Midbrain (tissue), 1 donor: ENCODE measurements at regions not wholly inside any gene's neighbourhood (a gene's known extent, or its start where the extent isn't known, plus 50 kb on each side); places are given as distances from the start of the nearest gene placed in this dataset.
A peak's percentile ranks its signal among the peaks of the same experiment; 100 is the strongest.
"Not testable (repeated sequence)": the region's sequence is repeated elsewhere in the genome, so short reads cannot be mapped to it uniquely, and the experiment has no call there.

Source experiments
- DNase-seq: peaks from one replicate; lab custom pipeline; 2025; lab: John Stamatoyannopoulos, UW

DNA sequence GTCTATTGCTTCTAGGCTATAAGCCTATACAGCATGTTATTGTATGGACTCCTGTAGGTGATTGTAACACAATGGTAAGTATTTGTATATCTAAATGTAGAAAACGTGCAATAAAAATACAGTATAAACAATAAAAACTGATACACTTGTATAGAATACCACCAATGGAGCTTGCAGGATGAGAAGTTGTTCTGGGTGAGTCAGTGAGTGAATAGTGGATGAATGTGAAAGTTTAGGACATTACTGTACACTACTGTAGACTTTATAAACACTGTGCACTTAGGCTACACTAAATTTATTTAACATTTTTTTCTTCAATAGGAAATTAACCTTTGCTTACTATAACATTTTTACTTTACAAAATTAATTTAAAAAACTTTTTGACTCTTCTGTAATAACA is 679.2 kb upstream of the ZNF804A start:
- DNase-seq = no peak

DNA sequence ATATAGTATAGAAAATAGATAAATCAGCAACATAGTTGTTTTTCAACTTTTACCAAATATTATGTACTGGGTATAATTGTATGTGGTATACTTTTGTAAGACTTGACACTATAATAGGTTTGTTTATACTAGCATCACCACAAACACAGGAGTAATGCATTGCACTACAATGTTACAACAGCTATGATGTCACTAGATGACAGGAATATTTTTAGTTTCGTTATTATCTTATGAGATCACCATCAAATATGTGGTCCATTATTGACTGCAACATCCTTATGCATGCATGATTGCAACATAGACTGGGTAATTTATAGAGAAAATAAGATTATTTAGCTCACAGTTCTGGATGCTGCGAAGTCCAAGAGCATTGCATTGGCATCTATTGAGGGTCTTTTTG is 678.4 kb upstream of the ZNF804A start:
- no peak for DNase-seq

DNA sequence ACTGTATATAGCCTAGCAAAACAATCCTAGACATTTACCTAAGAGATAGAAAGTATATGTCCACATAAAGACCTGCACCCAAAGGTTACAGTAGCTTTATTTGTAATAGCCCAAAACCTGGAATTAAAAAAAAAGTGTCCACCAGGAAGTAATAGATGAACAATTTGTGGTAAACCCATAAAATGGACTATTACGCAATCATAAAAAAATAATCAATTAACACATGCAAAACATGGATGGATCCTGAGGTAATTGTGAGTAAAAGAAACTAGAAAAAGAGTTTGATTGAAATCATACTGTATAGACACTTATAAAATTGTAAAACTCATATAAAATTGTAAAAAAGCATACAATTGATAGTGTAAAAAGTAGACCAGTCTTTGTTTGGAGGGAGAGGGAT is 673.0 kb upstream of the ZNF804A start:
- no peak for DNase-seq

DNA sequence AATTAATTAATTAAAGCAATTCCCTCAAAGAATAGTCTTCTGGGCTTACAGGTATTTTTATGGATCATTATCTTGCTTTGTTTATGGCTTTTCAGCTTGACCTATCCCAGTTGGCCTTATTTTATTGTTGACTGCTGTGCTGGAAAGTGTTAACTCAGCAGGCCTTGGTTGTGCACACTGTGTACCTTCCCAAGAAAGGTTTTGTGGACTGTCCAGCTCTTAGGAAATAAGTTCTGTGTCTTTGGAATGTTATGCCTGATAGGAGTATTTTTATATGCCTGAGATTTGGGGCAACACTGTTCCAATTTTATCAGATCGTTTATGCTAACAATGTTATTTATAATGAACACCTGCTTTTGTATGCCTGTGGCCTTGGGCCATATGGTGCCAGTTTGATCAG is 671.9 kb upstream of the ZNF804A start:
- DNase-seq = no peak

DNA sequence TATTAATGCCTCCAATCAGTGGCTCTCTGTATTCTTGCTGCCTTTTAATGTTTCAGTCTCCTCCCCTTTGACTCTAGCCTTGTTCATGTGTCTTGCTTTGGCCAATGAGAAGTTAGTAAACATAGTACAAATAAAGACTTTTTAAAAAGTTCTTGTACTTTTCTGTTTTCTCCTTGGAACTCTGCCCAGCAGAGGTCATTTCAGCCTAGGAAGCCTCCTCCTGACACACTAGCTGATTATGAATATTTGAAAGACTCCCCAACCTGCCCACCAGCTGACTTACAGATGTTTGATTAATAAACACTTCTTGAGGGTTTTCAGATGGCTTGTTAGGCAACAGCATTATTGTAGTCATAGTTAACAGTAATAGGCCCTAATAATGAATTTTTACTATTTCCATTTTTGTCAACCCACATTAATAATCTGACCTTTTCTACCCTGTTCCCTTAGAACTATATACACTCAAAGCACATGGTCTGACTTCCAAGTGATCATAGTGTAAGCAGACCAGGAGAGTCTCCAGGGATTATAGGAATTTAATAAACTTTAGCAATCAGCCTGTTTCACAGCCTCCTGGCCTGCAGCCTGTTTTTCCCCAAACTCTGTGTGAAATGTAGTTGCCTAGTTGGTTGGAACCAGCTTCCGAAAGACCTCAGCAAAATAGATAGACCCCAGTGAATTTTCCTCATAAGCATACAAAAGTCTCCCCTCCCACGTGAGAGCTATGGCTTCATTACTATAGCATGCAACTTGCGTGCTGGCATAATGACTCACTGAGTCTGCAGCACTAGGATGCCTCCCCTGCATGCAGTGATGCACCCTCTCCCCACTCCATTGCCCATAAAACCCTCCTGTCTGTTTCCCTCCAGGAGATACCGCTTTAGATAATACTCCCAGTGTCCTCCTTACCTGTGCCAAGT is 670.7 kb upstream of the ZNF804A start:
- no peak for DNase-seq

DNA sequence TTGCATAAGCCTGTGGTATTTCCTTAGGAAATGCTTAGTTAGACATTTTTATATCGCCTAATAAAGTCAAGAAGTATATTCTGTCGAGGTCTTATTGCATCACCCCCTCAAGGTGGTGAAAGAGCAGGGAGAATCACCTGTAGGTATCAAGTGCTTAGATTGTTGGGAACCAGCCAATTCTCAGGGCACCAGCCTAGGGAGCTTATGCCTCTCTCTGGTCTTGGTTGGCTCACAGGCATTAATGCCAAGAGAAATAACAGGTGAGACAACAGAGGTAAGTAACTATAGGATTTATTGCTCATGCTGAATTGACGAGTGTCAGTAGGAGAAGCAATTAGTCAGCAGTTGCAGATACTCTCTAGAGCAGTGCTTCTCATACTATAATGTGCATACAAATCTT is 663.3 kb upstream of the ZNF804A start:
- no peak for DNase-seq

DNA sequence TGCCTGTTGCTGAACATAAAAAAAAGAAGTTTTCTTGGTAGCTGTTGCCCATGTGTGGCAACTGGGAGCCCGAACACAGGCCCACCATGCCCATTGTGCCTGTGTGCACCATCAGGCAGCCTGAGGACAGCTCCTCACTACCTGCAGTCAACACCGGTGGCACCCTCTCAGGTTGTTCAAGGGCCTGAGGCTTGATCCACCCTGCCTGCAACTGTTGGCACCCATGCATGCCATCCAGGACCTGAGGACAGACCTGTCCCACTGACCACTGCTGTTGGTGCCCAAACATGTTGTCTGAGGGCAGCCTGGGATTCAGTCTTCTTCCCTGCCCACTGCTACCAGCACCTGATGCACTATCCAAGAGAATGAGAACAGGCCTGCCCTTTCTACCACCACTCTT is 661.1 kb upstream of the ZNF804A start:
- no peak for DNase-seq

DNA sequence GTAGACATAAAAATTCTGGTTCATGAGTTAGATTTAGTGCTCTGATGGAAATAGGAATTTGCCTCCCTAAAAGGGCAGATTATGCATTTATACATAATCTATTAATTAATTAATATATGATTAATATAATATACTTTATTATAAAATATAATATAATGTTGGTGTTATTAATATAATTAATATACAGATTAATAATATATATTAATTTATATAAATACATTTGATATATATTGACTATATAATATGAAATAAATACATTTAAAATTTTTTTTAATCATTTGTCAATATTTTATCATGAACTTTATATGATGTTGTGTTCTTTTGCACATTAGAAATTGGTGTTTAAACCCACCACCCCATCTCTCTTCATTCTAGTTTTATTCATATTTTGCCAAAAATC is 652.1 kb upstream of the ZNF804A start:
- no peak for DNase-seq

DNA sequence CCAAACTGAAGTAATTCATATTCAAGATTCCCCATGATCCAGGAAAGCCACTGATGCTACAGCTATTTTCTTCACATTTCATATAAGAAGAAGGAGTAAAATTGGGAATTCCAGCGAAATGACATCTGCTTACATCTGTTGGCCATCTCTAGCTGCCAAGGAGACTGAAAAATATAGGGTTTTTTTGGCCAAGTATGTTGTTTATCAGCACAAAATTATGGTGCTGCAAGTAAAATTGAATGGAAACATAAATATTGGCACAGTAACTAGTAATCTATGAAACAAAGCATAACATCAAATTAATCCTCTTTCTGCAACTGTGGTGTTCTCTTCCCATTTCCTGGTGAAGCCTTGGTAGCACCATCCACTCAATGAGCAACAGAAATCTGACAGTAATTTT is 649.5 kb upstream of the ZNF804A start:
- DNase-seq = no peak

DNA sequence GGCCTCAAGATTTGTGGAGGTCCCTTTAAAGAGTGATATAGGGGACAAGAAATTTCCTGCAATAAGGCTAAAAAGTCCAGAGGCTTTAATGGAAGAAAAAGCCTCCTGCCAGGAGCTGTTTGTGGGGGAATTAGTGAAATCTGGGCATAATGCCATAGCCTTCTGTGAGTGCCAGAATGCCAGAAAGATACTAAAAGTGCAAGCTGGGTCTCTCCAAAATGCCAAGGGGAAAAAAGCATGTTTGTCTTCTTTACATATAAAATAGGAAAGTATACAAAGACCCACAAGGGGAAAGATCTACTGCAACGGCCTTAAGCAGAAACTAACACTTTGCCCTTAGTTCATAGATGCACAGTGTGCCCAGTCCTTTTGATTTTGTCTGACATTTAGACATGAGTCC is 647.7 kb upstream of the ZNF804A start:
- DNase-seq = peak; percentile 5

DNA sequence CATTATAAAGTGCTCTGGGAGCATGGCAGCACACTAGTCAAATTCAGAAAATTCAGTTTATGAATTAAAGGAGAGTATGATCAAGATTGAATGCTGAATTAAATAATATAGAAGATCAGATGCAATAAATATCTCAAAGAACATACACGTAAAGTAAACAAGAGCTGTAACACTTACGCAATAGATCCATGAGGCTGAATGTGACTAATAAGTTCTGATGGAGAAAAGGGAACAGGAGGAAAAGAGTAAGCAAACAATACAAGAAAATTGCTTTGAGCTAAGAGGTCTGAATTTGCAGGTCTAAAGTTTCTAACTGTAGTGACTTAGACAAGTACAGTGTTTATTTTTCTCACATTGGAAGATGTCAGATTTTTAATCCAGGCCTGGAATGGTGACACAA is 646.7 kb upstream of the ZNF804A start:
- DNase-seq = no peak

DNA sequence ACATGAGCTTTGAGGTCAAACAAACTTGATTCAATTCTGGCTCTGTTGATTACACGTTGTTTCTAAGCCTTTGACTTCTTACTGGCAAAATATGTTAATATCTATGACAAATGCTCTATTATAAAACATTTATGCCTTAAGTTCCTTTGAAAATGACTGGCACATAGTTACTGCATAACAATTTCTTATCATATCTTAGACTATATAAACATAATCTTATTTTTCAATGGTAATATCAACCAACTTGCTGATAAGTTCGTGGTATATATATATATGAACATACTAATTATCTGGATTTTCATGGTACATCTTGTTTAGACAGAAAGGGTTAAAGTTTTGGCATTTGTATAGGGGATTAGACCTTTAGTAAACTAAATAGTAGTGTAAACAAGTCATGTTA is 645.6 kb upstream of the ZNF804A start:
- DNase-seq = no peak

DNA sequence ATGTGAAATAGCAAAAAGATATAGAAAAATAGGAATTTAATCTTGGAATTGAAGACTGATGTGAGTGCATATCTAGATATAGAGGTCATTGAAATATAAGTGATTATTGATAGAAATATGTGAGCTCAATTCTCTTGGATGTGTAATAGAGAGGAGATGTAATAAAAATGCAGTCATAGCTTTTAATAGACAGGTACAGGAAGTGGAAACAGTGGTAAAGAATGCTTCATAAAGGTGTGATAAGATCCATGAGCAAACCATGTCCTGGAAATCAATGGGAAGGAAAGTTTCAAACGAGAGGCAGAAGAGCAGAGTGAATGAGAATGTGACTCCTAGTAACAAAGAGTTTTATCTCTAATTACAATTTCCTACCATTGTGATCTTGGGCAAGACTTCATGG is 634.7 kb upstream of the ZNF804A start:
- no peak for DNase-seq

DNA sequence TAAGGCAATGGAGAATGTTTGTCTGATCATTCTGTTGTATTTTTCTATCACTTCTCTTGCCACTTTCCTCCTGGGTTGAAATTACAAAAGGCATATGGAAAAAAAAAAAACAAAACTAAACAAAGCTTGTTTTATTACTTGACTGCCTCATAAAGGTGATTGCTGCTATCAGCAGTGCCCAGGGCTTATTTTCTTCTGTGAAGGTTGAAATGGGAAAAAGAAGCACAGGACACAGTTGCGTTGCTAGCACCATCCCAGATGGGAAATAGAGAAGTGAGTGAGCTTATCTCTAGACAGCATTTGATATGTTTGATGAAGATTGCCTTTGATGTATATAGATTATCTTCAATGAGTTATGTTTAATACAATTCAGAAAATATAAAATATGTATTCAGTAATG is 633.8 kb upstream of the ZNF804A start:
- DNase-seq = no peak

DNA sequence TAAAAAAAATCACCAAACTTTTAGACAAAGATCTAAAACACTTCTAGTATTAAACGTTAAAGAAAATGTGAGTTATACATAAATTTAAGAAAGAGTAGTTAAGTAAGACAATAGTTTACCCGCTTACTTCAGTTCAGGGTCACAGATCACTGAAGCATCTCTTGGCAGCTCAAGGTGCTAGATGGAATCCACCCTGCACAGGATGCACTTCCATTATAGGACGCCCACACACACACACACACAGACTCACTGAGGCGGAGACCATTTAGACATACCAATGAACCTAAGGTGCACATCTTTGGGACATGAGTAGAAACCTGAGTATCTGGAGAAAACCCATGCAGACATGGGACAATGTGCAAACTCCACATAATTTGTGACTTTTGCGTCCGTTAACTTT is 630.6 kb upstream of the ZNF804A start:
- no peak for DNase-seq

DNA sequence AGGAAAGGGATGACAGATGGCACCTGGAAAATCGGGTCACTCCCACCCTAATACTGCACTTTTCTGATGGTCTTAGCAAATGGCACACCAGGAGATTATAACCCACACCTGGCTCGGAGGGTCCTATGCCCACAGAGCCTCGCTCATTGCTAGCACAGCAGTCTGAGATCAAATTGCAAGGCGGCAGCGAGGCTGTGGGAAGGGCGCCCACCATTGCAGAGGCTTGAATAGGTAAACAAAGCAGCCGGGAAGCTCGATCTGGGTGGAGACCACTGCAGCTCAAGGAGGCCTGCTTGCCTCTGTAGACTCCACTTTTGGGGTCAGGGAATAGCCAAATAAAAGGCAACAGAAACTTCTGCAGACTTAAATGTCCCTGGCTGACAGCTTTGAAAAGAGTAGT is 622.7 kb upstream of the ZNF804A start:
- not testable (repeated sequence) for DNase-seq

DNA sequence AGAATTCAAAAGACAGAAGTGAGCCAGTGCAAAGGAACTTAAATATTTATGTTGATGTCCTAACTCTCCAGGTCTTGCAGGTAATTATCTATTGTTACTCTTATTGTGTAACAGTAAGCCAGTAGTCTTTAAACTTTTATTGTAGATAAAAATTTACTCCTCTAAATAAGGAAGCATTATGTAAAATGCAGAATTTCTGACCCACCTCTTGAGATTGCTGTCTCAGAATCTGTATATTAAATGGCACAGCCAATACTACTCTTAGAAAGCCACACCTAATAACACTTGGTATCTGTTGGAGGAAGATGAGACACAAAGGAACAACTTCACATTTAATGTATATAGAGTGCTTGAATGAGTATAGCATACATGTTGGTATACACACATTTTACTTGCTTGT is 613.5 kb upstream of the ZNF804A start:
- no peak for DNase-seq

DNA sequence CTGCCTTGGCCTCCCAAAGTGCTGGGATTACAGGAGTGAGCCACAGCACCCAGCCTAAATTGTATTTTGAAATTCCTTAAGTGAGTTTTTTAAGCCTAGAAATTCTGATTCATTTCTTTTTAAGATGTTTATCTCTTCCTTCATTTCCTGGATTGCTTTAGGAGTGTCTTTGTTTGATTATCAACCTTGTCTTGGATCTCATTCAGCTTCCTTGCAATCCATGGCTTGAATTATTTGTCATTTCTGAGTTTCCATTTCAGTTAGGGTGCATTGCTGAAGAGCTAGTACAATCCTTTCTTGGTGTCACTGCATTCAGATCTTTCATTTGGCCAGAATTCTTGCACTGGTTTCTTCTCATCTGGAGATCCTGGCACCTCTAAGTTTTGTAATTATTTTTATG is 606.4 kb upstream of the ZNF804A start:
- DNase-seq = no peak

DNA sequence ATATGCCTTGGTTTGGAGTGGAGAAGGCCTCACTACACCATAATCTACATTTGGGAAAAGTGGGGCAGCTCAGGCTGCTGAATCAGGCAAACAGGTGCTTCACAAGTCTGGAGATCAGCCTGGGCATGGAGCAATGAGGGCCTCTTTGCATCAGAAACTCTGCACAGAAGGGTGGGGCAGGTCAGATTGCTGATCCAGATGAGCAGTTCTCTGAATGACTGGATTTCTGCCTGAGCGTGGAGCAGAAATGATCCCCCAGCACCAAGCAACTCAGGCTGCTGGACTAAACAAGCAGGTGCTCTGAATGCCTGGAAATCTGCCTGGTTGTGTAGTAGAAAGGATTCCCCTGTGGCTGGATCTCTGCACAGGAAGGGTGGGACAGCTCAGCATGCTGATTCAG is 605.3 kb upstream of the ZNF804A start:
- no peak for DNase-seq

DNA sequence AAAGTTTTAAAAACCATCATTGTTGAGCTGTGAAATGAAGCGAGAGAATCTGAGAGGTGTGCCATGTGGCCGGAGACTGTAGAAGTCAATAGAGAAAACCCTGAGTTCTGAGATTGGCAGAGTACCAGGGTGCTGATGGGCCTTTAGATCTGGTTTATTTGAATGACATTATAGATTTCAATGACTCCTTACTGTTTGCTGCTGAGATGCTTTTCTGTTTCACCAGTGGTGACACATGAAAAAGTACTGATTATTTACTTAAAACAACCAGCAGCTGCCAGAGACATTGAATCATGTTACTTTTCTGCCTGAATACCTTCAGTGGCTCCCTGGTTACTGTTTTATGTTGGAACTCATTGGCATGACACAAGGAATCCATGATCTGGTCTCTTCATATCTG is 602.7 kb upstream of the ZNF804A start:
- peak; percentile 1 for DNase-seq

DNA sequence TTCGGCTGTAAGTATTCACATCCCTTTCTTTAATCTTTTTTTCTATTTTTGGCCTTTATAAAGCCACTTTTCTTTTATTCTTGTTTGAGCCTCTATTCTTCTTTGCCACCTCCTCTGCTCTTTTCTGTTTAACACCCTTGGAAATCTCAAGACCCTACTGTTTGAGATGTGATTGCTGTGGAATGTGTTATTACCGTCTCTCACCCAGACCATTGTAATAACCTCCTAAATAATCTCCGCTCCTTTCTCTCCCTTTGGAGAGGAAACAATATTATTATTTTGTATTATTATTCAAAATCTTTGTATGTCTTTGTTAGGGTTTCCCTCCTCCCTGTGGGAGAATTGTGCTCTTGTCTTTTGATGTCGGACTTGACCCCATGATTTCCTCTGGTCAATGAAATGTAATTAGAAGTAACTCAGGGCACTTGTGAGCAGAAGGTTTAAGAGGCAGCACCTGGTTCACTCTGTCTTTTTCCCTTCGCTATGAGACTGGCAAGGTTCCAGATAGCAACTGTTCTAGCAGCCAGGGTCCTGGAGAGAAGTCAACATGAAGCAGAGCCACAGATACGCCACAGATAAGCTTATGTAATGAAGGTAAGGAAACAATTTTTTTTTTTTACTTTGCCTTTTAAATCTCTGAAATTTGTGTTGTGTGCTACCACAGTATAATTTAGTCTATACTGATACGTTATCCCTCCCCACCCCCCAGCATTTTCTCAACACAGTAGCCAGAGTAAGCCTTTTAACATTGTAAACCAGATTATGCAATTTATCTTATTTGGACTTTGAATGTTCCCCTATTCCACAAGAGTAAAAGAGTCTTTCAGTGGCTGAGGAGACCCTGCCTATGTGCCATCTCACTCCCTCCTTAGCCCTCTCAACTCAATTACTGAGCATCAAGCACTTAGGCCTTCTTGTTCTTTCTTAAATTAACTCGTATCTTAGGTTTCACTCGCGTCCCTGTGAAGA is 601.2 kb upstream of the ZNF804A start:
- DNase-seq = no peak

DNA sequence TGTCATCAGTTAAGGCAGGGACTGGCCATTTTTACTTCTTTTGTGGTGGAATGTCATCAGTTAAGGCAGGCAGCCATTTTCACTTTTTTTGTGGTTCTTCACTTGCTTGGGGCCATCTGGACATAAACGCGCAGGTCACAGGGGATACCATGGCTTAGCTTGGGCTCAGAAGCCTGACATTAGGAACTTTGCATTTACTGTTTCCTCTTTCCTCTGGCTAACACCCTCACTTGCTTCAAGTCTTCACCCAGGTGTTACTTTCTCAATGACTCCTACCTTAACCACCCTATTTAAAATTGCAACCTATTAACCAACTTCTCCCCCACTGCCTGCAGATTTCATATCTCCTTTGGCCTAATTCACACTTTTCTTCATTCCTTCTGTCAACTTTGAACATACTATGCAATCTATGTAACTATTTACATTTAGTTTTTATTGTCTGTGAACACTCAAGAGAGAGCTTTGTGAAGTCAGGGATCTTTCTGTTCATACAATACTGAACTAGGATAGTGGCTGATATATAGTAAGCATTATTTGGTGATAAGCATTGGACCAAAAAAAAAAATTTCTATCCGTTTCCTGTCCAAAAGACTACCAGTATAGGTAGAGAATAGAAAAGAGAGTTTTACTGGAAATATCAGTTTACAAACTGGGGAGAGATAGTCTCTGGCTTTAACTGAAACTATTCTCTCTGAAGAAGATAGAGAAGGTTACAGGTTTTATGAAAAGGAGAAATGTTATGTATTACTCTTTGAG is 600.1 kb upstream of the ZNF804A start:
- no peak for DNase-seq
